HCT116 (cell line): ENCODE measurements at regions not wholly inside any gene's neighbourhood (a gene's known extent, or its start where the extent isn't known, plus 50 kb on each side); places are given as distances from the start of the nearest gene placed in this dataset.

Experiments used
- ATAC-seq: fragments of 200-7000 bp; cut with Tn5 transposase; 2 replicates; pipeline ENCODE4 v1.9.1; 2020; ENCODE audit warnings: mild to moderate bottlenecking, moderate library complexity
- BruUV-seq: library from RNA; stranded (reverse); fragments of 400-500 nt; replicated peaks from 2 replicates; lab custom pipeline; 2021; lab: Mats Ljungman, UMichigan
- CTCF ChIA-PET: fragments of 300-600 bp; sonication (Branson Sonifier 250); formaldehyde crosslinking; loops from one replicate; lab custom pipeline; 2021; ENCODE audit warnings: antibody characterized with exemption; lab: Charles Lee
- POLR2A ChIA-PET: fragments of 300-600, 350-600 bp; sonication (Branson Sonifier 250); formaldehyde crosslinking; loops from one replicate; lab custom pipeline; 2021; ENCODE audit warnings: antibody characterized with exemption; lab: Charles Lee
- RAD21 ChIA-PET, 2 experiments: fragments of 300-600 bp; sonication (Branson Sonifier 250); formaldehyde crosslinking; loops; one replicate each; lab custom pipeline; 2023; ENCODE audit warnings: low total read pairs in 2 of 2; ENCODE audit not compliant: uncharacterized antibody in 2 of 2, unreplicated experiment in 2 of 2, low non-redundant PET in 1 of 2; lab: Charles Lee
- DNase-seq: peaks from one replicate; pipeline ENCODE4 v3.0.0-alpha.2; 2010; ENCODE audit warnings: low read depth, low spot score
- H2AFZ ChIP-seq: fragments of 200-600 bp; shearing (Covaris generic), sonication (generic); 2 replicates; pipeline ENCODE4 v1.6.1; 2017; ENCODE audit warnings: low read depth, mixed run types, mixed read lengths, antibody characterized with exemption, low read length; ENCODE audit not compliant: poor library complexity, severe bottlenecking
- H3K27ac ChIP-seq: 2 replicates; pipeline ENCODE4 v1.5.1; 2012; ENCODE audit warnings: low read depth, low read length
- H3K27me3 ChIP-seq: fragments of 200-600 bp; sonication (generic); 2 replicates; pipeline ENCODE4 v1.6.1; 2016; ENCODE audit warnings: mixed run types, low read length, mixed read lengths; ENCODE audit not compliant: insufficient read depth
- H3K36me3 ChIP-seq, 2 experiments: fragments of 200-500 bp in 1 of 2; fragments of 200-600 bp in 1 of 2; sonication (Bioruptor generic) in 1 of 2; sonication (generic) in 1 of 2; 2 replicates each; pipeline versions ENCODE4 v1.5.1 to v1.6.1; 2014 to 2016; ENCODE audit warnings: low read length in 2 of 2, inconsistent platforms in 1 of 2, mixed read lengths in 1 of 2, mixed run types in 1 of 2; ENCODE audit not compliant: insufficient read depth in 2 of 2, control insufficient read depth in 1 of 2
- H3K4me1 ChIP-seq, 2 experiments: fragments of 200-600 bp in 1 of 2; sonication (generic) in 1 of 2; 2 replicates each; pipeline versions ENCODE4 v1.5.1 to v1.6.1; 2012 to 2017; ENCODE audit warnings: low read length in 2 of 2, inconsistent platforms in 1 of 2, mild to moderate bottlenecking in 1 of 2, mixed read lengths in 1 of 2, mixed run types in 1 of 2, moderate library complexity in 1 of 2; ENCODE audit not compliant: insufficient read depth in 2 of 2, control insufficient read depth in 1 of 2
- H3K4me2 ChIP-seq: fragments of 200-600 bp; sonication (generic); 2 replicates; pipeline ENCODE4 v1.6.1; 2017; ENCODE audit warnings: mixed run types, low read length, mixed read lengths
- H3K4me3 ChIP-seq, 2 experiments: fragments of 200-600 bp in 1 of 2; sonication (generic) in 1 of 2; replicated peaks in 1 of 2; 2 replicates each; pipeline ENCODE4 v1.5.1; 2011 to 2016; ENCODE audit warnings: low read length in 2 of 2, control low read depth in 1 of 2, low read depth in 1 of 2, mild to moderate bottlenecking in 1 of 2, mixed read lengths in 1 of 2, mixed run types in 1 of 2
- H3K79me2 ChIP-seq: fragments of 200-600 bp; sonication (generic); 2 replicates; pipeline ENCODE4 v1.6.1; 2017; ENCODE audit warnings: mild to moderate bottlenecking, mixed run types, low read length, moderate library complexity, mixed read lengths; ENCODE audit not compliant: insufficient read depth
- H3K9ac ChIP-seq: fragments of 200-600 bp; sonication (generic); 2 replicates; pipeline ENCODE4 v1.6.1; 2016; ENCODE audit warnings: low read length, mixed read lengths
- H3K9me2 ChIP-seq: fragments of 200-600 bp; sonication (generic), shearing (Covaris generic); 2 replicates; pipeline ENCODE4 v1.6.1; 2017; ENCODE audit warnings: mixed run types, mild to moderate bottlenecking, moderate library complexity; ENCODE audit not compliant: insufficient read depth
- H3K9me3 ChIP-seq, 2 experiments: fragments of 200-500 bp in 1 of 2; fragments of 200-600 bp in 1 of 2; sonication (Bioruptor generic) in 1 of 2; sonication (generic) in 1 of 2; 2 replicates each; pipeline ENCODE4 v1.6.1; 2014 to 2017; ENCODE audit warnings: low read length in 2 of 2, mixed read lengths in 2 of 2, inconsistent platforms in 1 of 2, low read depth in 1 of 2, mild to moderate bottlenecking in 1 of 2, mixed run types in 1 of 2, moderate library complexity in 1 of 2; ENCODE audit not compliant: control insufficient read depth in 1 of 2, insufficient read depth in 1 of 2
- H4K20me1 ChIP-seq: fragments of 200-600 bp; sonication (generic), shearing (Covaris generic); 2 replicates; pipeline ENCODE4 v1.6.1; 2017; ENCODE audit warnings: mixed run types, mild to moderate bottlenecking, moderate library complexity; ENCODE audit not compliant: insufficient read depth
- ATF3 ChIP-seq: IDR thresholded peaks from 2 replicates; pipeline ENCODE4 v1.6.1; 2012
- CEBPB ChIP-seq: IDR thresholded peaks from 2 replicates; pipeline ENCODE4 v1.6.1; 2012; ENCODE audit warnings: low read depth
- ELF1 ChIP-seq: IDR thresholded peaks from 2 replicates; pipeline ENCODE4 v1.6.1; 2012; ENCODE audit warnings: low read depth, borderline replicate concordance
- EZH2 ChIP-seq: fragments of 200-600 bp; sonication (generic); IDR thresholded peaks from 2 replicates; pipeline ENCODE4 v1.6.1; 2017; ENCODE audit warnings: antibody characterized with exemption, mixed run types
- EZH2phosphoT487 ChIP-seq: fragments of 200-600 bp; IDR thresholded peaks from 2 replicates; pipeline ENCODE4 v1.6.1; 2018; ENCODE audit warnings: antibody characterized with exemption, borderline replicate concordance
- FOSL1 ChIP-seq: IDR thresholded peaks from 2 replicates; pipeline ENCODE4 v1.6.1; 2012; ENCODE audit warnings: low read depth
- SIN3A ChIP-seq: IDR thresholded peaks from 2 replicates; pipeline ENCODE4 v1.6.1; 2012; ENCODE audit warnings: low read depth
- SRF ChIP-seq: IDR thresholded peaks from 2 replicates; pipeline ENCODE4 v1.6.1; 2012; ENCODE audit warnings: low read depth
- TCF7L2 ChIP-seq: IDR thresholded peaks from 2 replicates; pipeline ENCODE4 v1.7.0; 2011; ENCODE audit warnings: borderline replicate concordance, inconsistent platforms; ENCODE audit not compliant: insufficient read depth, insufficient read length; ENCODE audit errors: extremely low read depth
- YY1 ChIP-seq: IDR thresholded peaks from 2 replicates; pipeline ENCODE4 v1.6.1; 2011; ENCODE audit warnings: low read length, low read depth, moderate library complexity, mild to moderate bottlenecking; ENCODE audit not compliant: insufficient replicate concordance; ENCODE audit errors: extremely low read depth
- ZBTB33 ChIP-seq: IDR thresholded peaks from 2 replicates; pipeline ENCODE4 v1.6.1; 2011; ENCODE audit warnings: mild to moderate bottlenecking, low read length, moderate library complexity; ENCODE audit not compliant: insufficient replicate concordance; ENCODE audit errors: extremely low read depth
- ZFX ChIP-seq: fragments of 450-650 bp; IDR thresholded peaks from 2 replicates; pipeline ENCODE4 v1.6.1; 2017
- ZNF274 ChIP-seq: fragments of 200-500 bp; sonication (Bioruptor generic); IDR thresholded peaks from 2 replicates; pipeline ENCODE4 v1.6.1; 2014; ENCODE audit warnings: mild to moderate bottlenecking, low read depth, low read length, inconsistent platforms
- intact Hi-C: fragments of 100-400 bp; cut with micrococcal nuclease; formaldehyde crosslinking; loops from 2 replicates; pipeline ENCODE4 v1.10.0; 2022
- TF ChIP-seq, protein P1 (sequence below): IDR thresholded peaks from 2 replicates; pipeline ENCODE4 v1.6.1; 2012

- no TSS peak for BruUV-seq
- ATAC-seq: no peak
- H3K4me1 ChIP-seq: peaks cover 0 to 6% of the 10 kb centered on the region in 2 experiments; a peak in 1 of 4 replicates
These were observed 72.8 kb upstream of the ANKH start for GRCh38 chr5:14944350-14944739.

DNA sequence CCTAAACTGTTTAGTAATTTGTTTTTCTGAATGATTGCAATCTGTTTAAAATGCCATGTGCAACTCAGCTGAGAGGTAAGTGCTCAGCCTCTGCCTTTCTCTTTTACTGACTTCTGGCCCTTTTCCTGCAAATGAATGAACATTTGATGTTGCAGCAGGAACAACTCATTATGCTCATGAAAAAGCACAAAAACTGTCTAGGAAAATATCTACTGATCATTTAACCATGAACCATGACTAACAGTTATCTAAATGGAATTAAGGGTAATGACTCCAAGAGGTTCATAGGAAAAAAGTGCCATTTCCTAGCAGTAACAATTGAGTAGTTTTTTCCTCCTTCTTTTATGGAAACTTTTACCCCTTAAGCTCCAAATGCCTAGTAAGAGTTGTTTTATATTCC is 70.6 kb upstream of the ANKH start:
- H3K27me3 ChIP-seq: no peaks in the 10 kb centered on the region
- intact Hi-C loops: no loop called here
- RAD21 ChIA-PET: no interaction called here
- H3K79me2 ChIP-seq: no peaks in the 10 kb centered on the region
- TF ChIP-seq ZNF274 (no peak), SRF (no peak), ZBTB33 (no peak), ELF1 (no peak), ZFX (no peak), YY1 (no peak), ATF3 (no peak)
- TF ChIP-seq, protein P1, sequence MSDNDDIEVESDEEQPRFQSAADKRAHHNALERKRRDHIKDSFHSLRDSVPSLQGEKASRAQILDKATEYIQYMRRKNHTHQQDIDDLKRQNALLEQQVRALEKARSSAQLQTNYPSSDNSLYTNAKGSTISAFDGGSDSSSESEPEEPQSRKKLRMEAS: no peak
- H3K4me3 ChIP-seq: no peak overlapping the region
- no peak overlapping the region for H3K9ac ChIP-seq
- no peaks in the 10 kb centered on the region for H3K9me3 ChIP-seq
- no peak overlapping the region for H2AFZ ChIP-seq
- no peak for ATAC-seq
- H3K27ac ChIP-seq: no peak overlapping the region
- POLR2A ChIA-PET: no interaction called here
- H3K4me2 ChIP-seq: no peak overlapping the region
- CTCF ChIA-PET: interaction anchor here (0.9 kb wide), 1 partner anchor 61 kb away, joined by 3 read pairs; no protein-coding TSS in a partner anchor
- H4K20me1 ChIP-seq: no peaks in the 10 kb centered on the region
- BruUV-seq: no TSS peak
- DNase-seq: no peak
- no peaks in the 10 kb centered on the region for H3K9me2 ChIP-seq
- H3K36me3 ChIP-seq: no peaks in the 10 kb centered on the region
- H3K4me1 ChIP-seq: peaks cover 0 to 7% of the 10 kb centered on the region in 2 experiments; a peak in 1 of 4 replicates

More at GRCh38 chr5:14944350-14944739, 72.8 kb upstream of the ANKH start:
- no peak overlapping the region for H3K4me2 ChIP-seq
- DNase-seq: no peak
- intact Hi-C loops: no loop called here
- no peaks in the 10 kb centered on the region for H4K20me1 ChIP-seq
- no peak overlapping the region for H3K4me3 ChIP-seq
- H3K9me3 ChIP-seq: no peaks in the 10 kb centered on the region
- no peaks in the 10 kb centered on the region for H3K79me2 ChIP-seq
- H3K9me2 ChIP-seq: no peaks in the 10 kb centered on the region
- H3K27ac ChIP-seq: no peak overlapping the region
- no peak overlapping the region for H3K9ac ChIP-seq
- H3K27me3 ChIP-seq: no peaks in the 10 kb centered on the region
- CTCF ChIA-PET: no interaction called here
- TF ChIP-seq EZH2 (no peak), FOSL1 (no peak), YY1 (no peak), SIN3A (no peak), EZH2phosphoT487 (no peak), CEBPB (no peak), TCF7L2 (no peak)
- TF ChIP-seq, all 23 proteins: peak for 0
- Histone ChIP-seq H3K36me3 (no peaks in the 10 kb centered on the region), H2AFZ (no peak overlapping the region)
- ChIA-PET RAD21 (no interaction called here), POLR2A (no interaction called here)
